ENCODE measurements at regions not wholly inside any gene's neighbourhood (a gene's known extent, or its start where the extent isn't known, plus 50 kb on each side); places are given as distances from the start of the nearest gene placed in this dataset.
"Not testable (repeated sequence)": the region's sequence is repeated elsewhere in the genome, so short reads cannot be mapped to it uniquely, and the experiment has no call there.

GRCh38 chr13:90734497-90734896, 613.0 kb upstream of the MIR17HG start:
- not testable (repeated sequence) for TF ChIP-seq CTCF (IDR thresholded peaks at IDR 0.05; ENCODE audit: low read depth, low read length, poor library complexity, severe bottlenecking); EZH2phosphoT487 (IDR thresholded peaks at IDR 0.05; ENCODE audit: borderline replicate concordance, low read length)
